H1 (cell line): ENCODE measurements at regions not wholly inside any gene's neighbourhood (a gene's known extent, or its start where the extent isn't known, plus 50 kb on each side); places are given as distances from the start of the nearest gene placed in this dataset.

Experiments used
- CTCF ChIA-PET: fragments of 300-600 bp; sonication (Branson Sonifier 250); formaldehyde crosslinking; loops from one replicate; lab custom pipeline; 2021; ENCODE audit not compliant: partially characterized antibody; lab: Charles Lee
- POLR2A ChIA-PET: fragments of 300-600 bp; sonication (Branson Sonifier 250); formaldehyde crosslinking; loops from one replicate; lab custom pipeline; 2021; ENCODE audit warnings: inconsistent platforms; ENCODE audit not compliant: partially characterized antibody; lab: Charles Lee
- DNase-seq, 2 experiments: peaks; one replicate each; pipeline versions ENCODE4 v3.0.0 to v3.0.0-alpha.2; 2010 to 2022; ENCODE audit warnings: low spot score in 2 of 2, low read depth in 1 of 2, mixed read lengths in 1 of 2
- FAIRE-seq: peaks from 2 replicates; lab custom pipeline; 2011; peaks lifted over from hg19 to GRCh38; lab: Jason Lieb, UNC
- H2AFZ ChIP-seq: 2 replicates; pipeline ENCODE4 v1.8.1; 2012; ENCODE audit warnings: low read length, inconsistent platforms
- H2AK5ac ChIP-seq: 2 replicates; pipeline ENCODE4 v1.6.1; 2013; ENCODE audit warnings: low read depth, low read length
- H2BK120ac ChIP-seq: replicated peaks from 2 replicates; pipeline ENCODE3; 2013; ENCODE audit warnings: low read depth, low read length, inconsistent platforms
- H2BK12ac ChIP-seq: 2 replicates; pipeline ENCODE4 v1.6.1; 2013; ENCODE audit warnings: low read depth, low read length
- H2BK15ac ChIP-seq: 2 replicates; pipeline ENCODE4 v1.6.1; 2013; ENCODE audit warnings: low read length
- H2BK20ac ChIP-seq: 2 replicates; pipeline ENCODE4 v1.6.1; 2013; ENCODE audit warnings: low read length
- H2BK5ac ChIP-seq: 2 replicates; pipeline ENCODE4 v1.6.1; 2013; ENCODE audit warnings: low read depth, low read length
- H3K14ac ChIP-seq: 2 replicates; pipeline ENCODE4 v1.6.1; 2013; ENCODE audit warnings: inconsistent platforms; ENCODE audit not compliant: insufficient read length
- H3K18ac ChIP-seq: 2 replicates; pipeline ENCODE4 v1.6.1; 2013; ENCODE audit warnings: low read length; ENCODE audit errors: extremely low read depth
- H3K23ac ChIP-seq: 2 replicates; pipeline ENCODE4 v1.6.1; 2013; ENCODE audit warnings: inconsistent platforms; ENCODE audit not compliant: insufficient read length
- H3K23me2 ChIP-seq: 2 replicates; pipeline ENCODE4 v1.6.1; 2013; ENCODE audit warnings: low read depth, low read length
- H3K27ac ChIP-seq: 2 replicates; pipeline ENCODE4 v1.6.1; 2011; ENCODE audit warnings: low read depth, low read length, inconsistent platforms
- H3K27me3 ChIP-seq, 4 experiments: replicated peaks in 1 of 4; 1 replicate in 1 of 4; 2 replicates in 3 of 4; pipeline versions ENCODE4 v1.6.1 to v1.8.1; 2011 to 2013; ENCODE audit warnings: low read length in 3 of 4, mild to moderate bottlenecking in 3 of 4, inconsistent platforms in 2 of 4, mixed read lengths in 2 of 4, moderate library complexity in 1 of 4; ENCODE audit not compliant: control insufficient read depth in 3 of 4, insufficient read depth in 3 of 4; ENCODE audit errors: extremely low read depth in 1 of 4
- H3K36me3 ChIP-seq, 4 experiments: 2 replicates each; pipeline versions ENCODE4 v1.6.1 to v1.8.1; 2011 to 2013; ENCODE audit warnings: mild to moderate bottlenecking in 4 of 4, low read length in 3 of 4, moderate library complexity in 2 of 4, control low read depth in 1 of 4, inconsistent platforms in 1 of 4; ENCODE audit not compliant: insufficient read depth in 4 of 4, control insufficient read depth in 2 of 4
- H3K4ac ChIP-seq: replicated peaks from 2 replicates; pipeline ENCODE3; 2013; ENCODE audit warnings: low read length, low read depth, mixed read lengths, inconsistent platforms; ENCODE audit not compliant: insufficient read length
- H3K4me1 ChIP-seq, 4 experiments: replicated peaks in 1 of 4; 1 replicate in 1 of 4; 2 replicates in 3 of 4; pipeline versions ENCODE4 v1.6.1 to v1.8.1; 2011 to 2013; ENCODE audit warnings: low read length in 3 of 4, inconsistent platforms in 2 of 4, mixed read lengths in 1 of 4; ENCODE audit not compliant: insufficient read depth in 4 of 4, control insufficient read depth in 3 of 4
- H3K4me2 ChIP-seq, 2 experiments: 2 replicates each; pipeline versions ENCODE4 v1.6.1 to v1.8.1; 2011 to 2013; ENCODE audit warnings: low read depth in 2 of 2, low read length in 2 of 2, control low read depth in 1 of 2, inconsistent platforms in 1 of 2, mild to moderate bottlenecking in 1 of 2; ENCODE audit not compliant: insufficient read depth in 1 of 2
- H3K4me3 ChIP-seq, 4 experiments: fragments of 200-600, 300-600 bp in 1 of 4; sonication (generic), shearing (Covaris generic), sonication (Bioruptor Twin) in 1 of 4; 2 replicates each; pipeline versions ENCODE4 v1.5.1 to v1.8.1; 2011 to 2016; ENCODE audit warnings: low read length in 4 of 4, low read depth in 3 of 4, control low read depth in 2 of 4, inconsistent platforms in 2 of 4, mild to moderate bottlenecking in 2 of 4, mixed read lengths in 1 of 4, moderate library complexity in 1 of 4; ENCODE audit not compliant: insufficient read depth in 2 of 4; ENCODE audit errors: extremely low read depth in 1 of 4
- H3K56ac ChIP-seq: replicated peaks from 2 replicates; pipeline ENCODE3; 2013; ENCODE audit warnings: low read depth, mild to moderate bottlenecking, mixed read lengths, low read length, inconsistent platforms; ENCODE audit not compliant: insufficient read length
- H3K79me1 ChIP-seq: 2 replicates; pipeline ENCODE4 v1.6.1; 2013; ENCODE audit warnings: low read depth, low read length, control low read depth
- H3K79me2 ChIP-seq, 2 experiments: 2 replicates each; pipeline versions ENCODE4 v1.6.1 to v1.8.1; 2012 to 2013; ENCODE audit warnings: low read length in 2 of 2, mild to moderate bottlenecking in 2 of 2, inconsistent platforms in 1 of 2; ENCODE audit not compliant: insufficient read depth in 2 of 2, control insufficient read depth in 1 of 2
- H3K9ac ChIP-seq, 4 experiments: replicated peaks in 1 of 4; 1 replicate in 1 of 4; 2 replicates in 3 of 4; pipeline versions ENCODE4 v1.6.1 to v1.8.1; 2011 to 2013; ENCODE audit warnings: low read depth in 3 of 4, low read length in 3 of 4, control low read depth in 2 of 4, mild to moderate bottlenecking in 2 of 4, moderate library complexity in 2 of 4, inconsistent platforms in 1 of 4; ENCODE audit errors: extremely low read depth in 1 of 4
- H3K9me3 ChIP-seq, 2 experiments: 2 replicates each; pipeline versions ENCODE4 v1.6.1 to v1.8.1; 2012 to 2013; ENCODE audit warnings: mild to moderate bottlenecking in 2 of 2, moderate library complexity in 2 of 2, control low read depth in 1 of 2, inconsistent platforms in 1 of 2, low read depth in 1 of 2, low read length in 1 of 2, mixed read lengths in 1 of 2; ENCODE audit not compliant: insufficient read depth in 2 of 2
- H4K20me1 ChIP-seq, 2 experiments: replicated peaks in 1 of 2; 2 replicates each; pipeline versions ENCODE3 to v1.8.1; 2011 to 2013; ENCODE audit warnings: inconsistent platforms in 2 of 2, low read length in 2 of 2, mild to moderate bottlenecking in 1 of 2; ENCODE audit not compliant: insufficient read depth in 2 of 2, control insufficient read depth in 1 of 2
- H4K5ac ChIP-seq: 2 replicates; pipeline ENCODE4 v1.6.1; 2013; ENCODE audit warnings: low read length, low read depth, mixed read lengths, inconsistent platforms; ENCODE audit not compliant: insufficient read length
- H4K8ac ChIP-seq: 2 replicates; pipeline ENCODE4 v1.8.0; 2013; ENCODE audit warnings: mild to moderate bottlenecking, moderate library complexity, low read length, inconsistent platforms; ENCODE audit not compliant: insufficient read depth; ENCODE audit errors: extremely low read depth
- H4K91ac ChIP-seq: replicated peaks from 2 replicates; pipeline ENCODE3; 2013; ENCODE audit warnings: low read length, mixed read lengths, inconsistent platforms; ENCODE audit not compliant: insufficient read length
- BCL11A ChIP-seq, 2 experiments: IDR thresholded peaks; one replicate each; pipeline ENCODE4 v1.6.1; 2011; ENCODE audit warnings: low read depth in 2 of 2, low read length in 2 of 2, mild to moderate bottlenecking in 2 of 2
- BRCA1 ChIP-seq: IDR thresholded peaks from 2 replicates; pipeline ENCODE4 v1.6.1; 2012; ENCODE audit warnings: low read depth, low read length, improper control_type of control experiment
- CBX8 ChIP-seq: fragments of 300-800, 300-1000 bp; sonication (generic); IDR thresholded peaks from 2 replicates; pipeline ENCODE4 v1.7.1; 2016; ENCODE audit warnings: low read depth, low read length, borderline replicate concordance
- CHD1 ChIP-seq: IDR thresholded peaks from 2 replicates; pipeline ENCODE4 v1.6.1; 2012; ENCODE audit warnings: low read depth, low read length, improper control_type of control experiment
- CREB1 ChIP-seq: IDR thresholded peaks from 2 replicates; pipeline ENCODE4 v1.6.1; 2012; ENCODE audit warnings: inconsistent platforms
- EP300 ChIP-seq, 2 experiments: IDR thresholded peaks; 1 replicate in 1 of 2; 2 replicates in 1 of 2; pipeline ENCODE4 v1.6.1; 2011 to 2012; ENCODE audit warnings: low read depth in 2 of 2, low read length in 2 of 2, mild to moderate bottlenecking in 2 of 2, borderline replicate concordance in 1 of 2, inconsistent platforms in 1 of 2, moderate library complexity in 1 of 2
- FOSL1 ChIP-seq: IDR thresholded peaks from 2 replicates; pipeline ENCODE4 v1.6.1; 2011; ENCODE audit warnings: mild to moderate bottlenecking, low read depth, low read length, moderate library complexity; ENCODE audit not compliant: insufficient read depth
- HDAC6 ChIP-seq: IDR thresholded peaks from one replicate; pipeline ENCODE4 v1.7.1; 2012; ENCODE audit warnings: low read depth, mild to moderate bottlenecking, inconsistent platforms, low read length, moderate library complexity
- NRF1 ChIP-seq: IDR thresholded peaks from 2 replicates; pipeline ENCODE4 v1.6.1; 2011; ENCODE audit warnings: mild to moderate bottlenecking, low read depth, low read length, improper control_type of control experiment
- RAD21 ChIP-seq, 2 experiments: IDR thresholded peaks in 1 of 2; conservative IDR thresholded peaks in 1 of 2; 2 replicates each; pipeline ENCODE4 v1.6.1; 2011; ENCODE audit warnings: low read depth in 2 of 2, low read length in 2 of 2, improper control_type of control experiment in 1 of 2, inconsistent platforms in 1 of 2, mild to moderate bottlenecking in 1 of 2, moderate library complexity in 1 of 2
- RBBP5 ChIP-seq: IDR thresholded peaks from 2 replicates; pipeline ENCODE4 v1.7.1; 2012; ENCODE audit warnings: low read depth, mild to moderate bottlenecking, inconsistent platforms, low read length, moderate library complexity, borderline replicate concordance
- RXRA ChIP-seq: IDR thresholded peaks from 2 replicates; pipeline ENCODE4 v1.6.1; 2011; ENCODE audit warnings: low read depth, mild to moderate bottlenecking, low read length, moderate library complexity; ENCODE audit not compliant: insufficient read depth
- SP1 ChIP-seq: IDR thresholded peaks from 2 replicates; pipeline ENCODE4 v1.6.1; 2011; ENCODE audit warnings: low read depth, low read length
- SP2 ChIP-seq: IDR thresholded peaks from 2 replicates; pipeline ENCODE4 v1.6.1; 2012; ENCODE audit warnings: mild to moderate bottlenecking, low read length, inconsistent platforms
- SRF ChIP-seq: IDR thresholded peaks from 2 replicates; pipeline ENCODE4 v1.6.1; 2011; ENCODE audit warnings: mild to moderate bottlenecking, low read depth, low read length, moderate library complexity
- TEAD4 ChIP-seq: IDR thresholded peaks from 2 replicates; pipeline ENCODE4 v1.6.1; 2012; ENCODE audit warnings: low read depth, low read length, inconsistent platforms, mixed read lengths
- ZNF274 ChIP-seq: IDR thresholded peaks from 2 replicates; pipeline ENCODE4 v1.7.0; 2012; ENCODE audit warnings: low read length, borderline replicate concordance; ENCODE audit errors: extremely low read depth

DNA sequence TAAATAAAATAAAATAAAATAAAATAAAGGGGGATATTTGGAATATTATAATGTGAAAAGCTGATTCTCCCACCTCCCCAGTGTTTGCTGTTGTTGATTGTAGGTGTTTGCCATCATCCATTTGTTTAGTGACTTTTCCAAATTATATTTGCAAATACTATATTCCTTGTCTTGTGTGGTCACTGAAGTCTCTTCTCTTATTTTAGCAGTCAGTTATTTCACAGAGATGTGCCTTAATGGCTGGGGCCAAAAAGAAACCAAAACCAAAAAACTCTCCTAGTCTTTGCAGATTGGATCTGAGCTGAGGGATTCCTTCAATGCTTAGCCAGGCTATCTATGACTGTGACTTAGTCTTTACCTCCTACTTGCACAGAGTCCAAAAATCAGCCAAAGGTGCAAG lies 70.9 kb upstream of the ZNF169 start:
- H3K27me3 ChIP-seq: no peaks in the 10 kb centered on the region
- H3K9me3 ChIP-seq: peaks cover 0 to 4% of the 10 kb centered on the region in 2 experiments; a peak in 1 of 4 replicates
- H3K4me3 ChIP-seq: no peak overlapping the region
- no peak overlapping the region for H2BK12ac ChIP-seq
- no peak overlapping the region for H3K23ac ChIP-seq
- POLR2A ChIA-PET: interaction anchor here (0.7 to 1.5 kb wide), 4 partner anchors 10 to 22 kb away, joined by 3 to 4 read pairs (median 4); no protein-coding TSS in a partner anchor
- H4K20me1 ChIP-seq: peaks cover 0 to 1% of the 10 kb centered on the region in 2 experiments
- no peaks in the 10 kb centered on the region; a peak in 2 of 8 replicates for H3K36me3 ChIP-seq
- no peak overlapping the region for H2BK20ac ChIP-seq
- CTCF ChIA-PET: interaction anchor here (2.4 kb wide), 1 partner anchor 25 kb away, joined by 12 read pairs; no protein-coding TSS in a partner anchor
- no peak overlapping the region for H3K14ac ChIP-seq
- H2BK120ac ChIP-seq: no peak overlapping the region
- H3K18ac ChIP-seq: no peak overlapping the region
- no peak overlapping the region for H3K56ac ChIP-seq
- no peak overlapping the region for H2BK5ac ChIP-seq
- H2BK15ac ChIP-seq: no peak overlapping the region
- no peaks in the 10 kb centered on the region for H3K79me2 ChIP-seq
- H4K91ac ChIP-seq: no peak overlapping the region
- H3K23me2 ChIP-seq: no peaks in the 10 kb centered on the region
- no peak overlapping the region for H4K5ac ChIP-seq
- FAIRE-seq (no peak), DNase-seq (no peak)
- no peak overlapping the region for H3K4me2 ChIP-seq
- H3K79me1 ChIP-seq: no peaks in the 10 kb centered on the region
- no peak overlapping the region for H2AK5ac ChIP-seq
- H4K8ac ChIP-seq: no peak overlapping the region
- H2AFZ ChIP-seq: no peak overlapping the region
- no peak overlapping the region for H3K9ac ChIP-seq
- no peak overlapping the region for H3K27ac ChIP-seq
- H3K4me1 ChIP-seq: no peaks in the 10 kb centered on the region
- TF ChIP-seq CREB1 (no peak), CHD1 (no peak), ZNF274 (no peak), HDAC6 (no peak), RAD21 (IDR thresholded peaks at IDR 0.05 in 1 of 2, conservative IDR thresholded peaks at IDR 0.05 in 1 of 2; ENCODE audit: low read depth in 2 of 2, low read length in 2 of 2) (no peak), SRF (no peak), RXRA (no peak), CBX8 (no peak), BRCA1 (no peak), RBBP5 (no peak), SP1 (no peak), NRF1 (no peak), TEAD4 (no peak), EP300 (IDR thresholded peaks at IDR 0.05; ENCODE audit: borderline replicate concordance in 1 of 2, low read depth in 2 of 2, low read length in 2 of 2) (no peak), FOSL1 (no peak), BCL11A (IDR thresholded peaks at IDR 0.05; ENCODE audit: low read depth in 2 of 2, low read length in 2 of 2) (no peak), SP2 (no peak)
- H3K4ac ChIP-seq: no peak overlapping the region
